SK-N-SH treated with all-trans-retinoic acid at 6 μM for 48 hours (cell line): ENCODE measurements at regions not wholly inside any gene's neighbourhood (a gene's known extent, or its start where the extent isn't known, plus 50 kb on each side); places are given as distances from the start of the nearest gene placed in this dataset.

Experiments
- ARNTL ChIP-seq: fragments of 450-650 bp; formaldehyde crosslinking; IDR thresholded peaks from 2 replicates; pipeline ENCODE4 v1.5.0; 2020; ENCODE audit warnings: low read depth, mild to moderate bottlenecking, moderate library complexity, borderline replicate concordance
- BACH2 ChIP-seq: fragments of 250-450 bp; sonication (Bioruptor Pico); IDR thresholded peaks from 2 replicates; pipeline ENCODE4 v1.9.0; 2021; ENCODE audit warnings: mild to moderate bottlenecking, borderline replicate concordance
- CREB5 ChIP-seq: fragments of 250-450 bp; sonication (Bioruptor Pico); IDR thresholded peaks from 2 replicates; pipeline ENCODE4 v1.5.1; 2020; ENCODE audit warnings: low read depth, mild to moderate bottlenecking, moderate library complexity
- CSRNP3 ChIP-seq: fragments of 250-450 bp; sonication (Bioruptor Pico); IDR thresholded peaks from 2 replicates; pipeline ENCODE4 v1.5.1; 2021; ENCODE audit warnings: mild to moderate bottlenecking, moderate library complexity
- ESRRG ChIP-seq: fragments of 250-450 bp; sonication (Bioruptor Pico); IDR thresholded peaks from 2 replicates; pipeline ENCODE4 v1.6.1; 2021; ENCODE audit warnings: mild to moderate bottlenecking
- PATZ1 ChIP-seq: fragments of 250-450 bp; sonication (Bioruptor Pico); IDR thresholded peaks from 2 replicates; pipeline ENCODE4 v1.8.0; 2020; ENCODE audit warnings: mild to moderate bottlenecking, moderate library complexity, borderline replicate concordance
- SNAI2 ChIP-seq: fragments of 250-450 bp; sonication (Bioruptor Pico); IDR thresholded peaks from 2 replicates; pipeline ENCODE4 v1.5.0; 2020; ENCODE audit warnings: mild to moderate bottlenecking, moderate library complexity
- TCF4 ChIP-seq: fragments of 250-450 bp; sonication (Bioruptor Pico); IDR thresholded peaks from 2 replicates; pipeline ENCODE4 v1.8.0; 2021; ENCODE audit warnings: mild to moderate bottlenecking, moderate library complexity, borderline replicate concordance
- TOX ChIP-seq: fragments of 250-450 bp; sonication (Bioruptor Pico); IDR thresholded peaks from 2 replicates; pipeline ENCODE4 v1.8.0; 2021; ENCODE audit warnings: mild to moderate bottlenecking, moderate library complexity, borderline replicate concordance
- ZFP3 ChIP-seq: fragments of 250-450 bp; sonication (Bioruptor Pico); IDR thresholded peaks from 2 replicates; pipeline ENCODE4 v1.5.0; 2020; ENCODE audit warnings: mild to moderate bottlenecking, moderate library complexity
- ZNF565 ChIP-seq: fragments of 450-650 bp; formaldehyde crosslinking; conservative IDR thresholded peaks from 2 replicates; pipeline ENCODE4 v1.5.0; 2020; ENCODE audit warnings: low read depth, mild to moderate bottlenecking, moderate library complexity
- ZNF70 ChIP-seq: fragments of 450-650 bp; formaldehyde crosslinking; IDR thresholded peaks from 2 replicates; pipeline ENCODE4 v1.5.0; 2020; ENCODE audit warnings: mild to moderate bottlenecking, moderate library complexity
- ZNF8 ChIP-seq: fragments of 450-650 bp; formaldehyde crosslinking; IDR thresholded peaks from 2 replicates; pipeline ENCODE4 v1.5.0; 2020; ENCODE audit warnings: mild to moderate bottlenecking, moderate library complexity
- TF ChIP-seq, protein P1 (sequence below): fragments of 250-450 bp; sonication (Bioruptor Pico); IDR thresholded peaks from 2 replicates; pipeline ENCODE4 v1.5.0; 2020; ENCODE audit warnings: mild to moderate bottlenecking, moderate library complexity

DNA sequence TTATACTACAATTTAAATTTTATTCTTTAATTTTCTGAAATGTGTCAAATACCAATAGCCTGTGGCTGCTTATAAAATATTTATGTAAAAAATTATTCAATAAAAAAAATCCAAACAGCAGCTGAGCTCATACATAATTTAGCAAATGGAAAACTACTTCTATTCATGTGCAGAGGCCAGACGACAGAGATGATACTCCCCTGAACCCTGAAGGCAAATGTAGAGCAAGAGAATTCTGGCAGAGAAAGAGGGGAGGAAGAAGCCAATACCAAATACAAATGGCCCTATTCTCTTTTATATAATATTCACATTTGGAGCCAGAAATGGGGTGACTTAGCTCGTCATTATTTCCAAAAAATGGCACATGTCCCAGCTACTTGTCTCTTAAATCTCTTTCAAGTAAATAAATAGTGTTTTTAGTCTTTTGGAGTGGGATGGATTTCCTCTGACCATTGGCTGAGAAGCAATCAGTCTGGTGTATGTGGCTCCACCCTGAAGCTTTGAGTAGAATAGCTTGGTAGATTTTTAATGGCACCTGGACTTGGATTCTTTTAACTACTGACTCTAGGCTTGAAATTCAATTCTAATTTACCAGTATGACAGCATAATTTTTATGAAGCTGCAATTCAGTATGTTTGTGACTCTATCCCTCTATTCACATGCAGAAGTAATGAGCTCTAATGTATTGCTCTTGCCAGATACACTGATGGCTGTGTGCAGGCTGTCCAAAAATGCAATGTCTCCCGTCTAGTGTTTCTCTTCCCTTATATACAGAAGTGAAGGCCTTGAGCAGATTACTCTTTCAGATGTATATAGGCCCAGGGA is 113.4 kb upstream of the SCAF11 start:
- TF ChIP-seq CREB5 (CRISPR knock-in tag) (no peak), ZNF565 (CRISPR knock-in tag) (no peak), PATZ1 (CRISPR knock-in tag) (no peak), ZNF8 (CRISPR knock-in tag) (no peak), BACH2 (CRISPR knock-in tag) (no peak), ZNF70 (no peak), SNAI2 (CRISPR knock-in tag) (no peak), TCF4 (CRISPR knock-in tag) (no peak), CSRNP3 (no peak), ZFP3 (CRISPR knock-in tag) (no peak), TOX (CRISPR knock-in tag) (no peak), ARNTL (no peak), ESRRG (CRISPR knock-in tag) (no peak)
- TF ChIP-seq, protein P1, sequence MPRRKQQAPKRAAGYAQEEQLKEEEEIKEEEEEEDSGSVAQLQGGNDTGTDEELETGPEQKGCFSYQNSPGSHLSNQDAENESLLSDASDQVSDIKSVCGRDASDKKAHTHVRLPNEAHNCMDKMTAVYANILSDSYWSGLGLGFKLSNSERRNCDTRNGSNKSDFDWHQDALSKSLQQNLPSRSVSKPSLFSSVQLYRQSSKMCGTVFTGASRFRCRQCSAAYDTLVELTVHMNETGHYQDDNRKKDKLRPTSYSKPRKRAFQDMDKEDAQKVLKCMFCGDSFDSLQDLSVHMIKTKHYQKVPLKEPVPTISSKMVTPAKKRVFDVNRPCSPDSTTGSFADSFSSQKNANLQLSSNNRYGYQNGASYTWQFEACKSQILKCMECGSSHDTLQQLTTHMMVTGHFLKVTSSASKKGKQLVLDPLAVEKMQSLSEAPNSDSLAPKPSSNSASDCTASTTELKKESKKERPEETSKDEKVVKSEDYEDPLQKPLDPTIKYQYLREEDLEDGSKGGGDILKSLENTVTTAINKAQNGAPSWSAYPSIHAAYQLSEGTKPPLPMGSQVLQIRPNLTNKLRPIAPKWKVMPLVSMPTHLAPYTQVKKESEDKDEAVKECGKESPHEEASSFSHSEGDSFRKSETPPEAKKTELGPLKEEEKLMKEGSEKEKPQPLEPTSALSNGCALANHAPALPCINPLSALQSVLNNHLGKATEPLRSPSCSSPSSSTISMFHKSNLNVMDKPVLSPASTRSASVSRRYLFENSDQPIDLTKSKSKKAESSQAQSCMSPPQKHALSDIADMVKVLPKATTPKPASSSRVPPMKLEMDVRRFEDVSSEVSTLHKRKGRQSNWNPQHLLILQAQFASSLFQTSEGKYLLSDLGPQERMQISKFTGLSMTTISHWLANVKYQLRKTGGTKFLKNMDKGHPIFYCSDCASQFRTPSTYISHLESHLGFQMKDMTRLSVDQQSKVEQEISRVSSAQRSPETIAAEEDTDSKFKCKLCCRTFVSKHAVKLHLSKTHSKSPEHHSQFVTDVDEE (CRISPR knock-in tag) = no peak
